Neutrophil (primary cell): ENCODE measurements at regions not wholly inside any gene's neighbourhood (a gene's known extent, or its start where the extent isn't known, plus 50 kb on each side); places are given as distances from the start of the nearest gene placed in this dataset.
"Not testable (repeated sequence)": the region's sequence is repeated elsewhere in the genome, so short reads cannot be mapped to it uniquely, and the experiment has no call there.

Experiments used
- H3K27ac ChIP-seq: fragments of 200-600 bp; sonication (generic); 2 replicates; pipeline ENCODE4 v1.5.1; 2016; ENCODE audit warnings: mild to moderate bottlenecking, moderate library complexity
- H3K27me3 ChIP-seq: fragments of 200-600 bp; sonication (generic); 2 replicates; pipeline ENCODE4 v1.6.0; 2016; ENCODE audit warnings: mild to moderate bottlenecking
- H3K36me3 ChIP-seq: fragments of 200-600 bp; sonication (generic); 2 replicates; pipeline ENCODE4 v1.5.1; 2017
- H3K4me1 ChIP-seq, 2 experiments: fragments of 200-600 bp in 1 of 2; sonication (generic) in 1 of 2; 1 replicate in 1 of 2; 2 replicates in 1 of 2; pipeline versions ENCODE4 v1.5.1 to v1.6.1; 2013 to 2016; ENCODE audit warnings: low read depth in 1 of 2, low read length in 1 of 2, mild to moderate bottlenecking in 1 of 2, moderate library complexity in 1 of 2; ENCODE audit not compliant: control insufficient read depth in 1 of 2, insufficient read depth in 1 of 2
- H3K4me3 ChIP-seq, 2 experiments: fragments of 200-600 bp in 1 of 2; sonication (generic) in 1 of 2; 1 replicate in 1 of 2; 2 replicates in 1 of 2; pipeline ENCODE4 v1.5.1; 2013 to 2016; ENCODE audit warnings: low read depth in 1 of 2, low read length in 1 of 2, mild to moderate bottlenecking in 1 of 2, moderate library complexity in 1 of 2
- H3K9me3 ChIP-seq: fragments of 200-600 bp; sonication (generic); 2 replicates; pipeline ENCODE4 v1.5.1; 2016
- CTCF ChIP-seq: fragments of 200-600 bp; sonication (generic); IDR thresholded peaks from 2 replicates; pipeline ENCODE4 v1.5.1; 2016; ENCODE audit warnings: antibody characterized with exemption

- no peaks in the 10 kb centered on the region for H3K9me3 ChIP-seq
- no peak overlapping the region for H3K4me3 ChIP-seq
- H3K4me1 ChIP-seq: no peaks in the 10 kb centered on the region
- no peak overlapping the region for H3K27ac ChIP-seq
- no peaks in the 10 kb centered on the region for H3K27me3 ChIP-seq
- H3K36me3 ChIP-seq: no peaks in the 10 kb centered on the region
- TF ChIP-seq CTCF: no peak
These were observed 1211.7 kb downstream of the TMEM121 start for GRCh38 chr14:106738075-106738474.

GRCh38 chr14:106738598-106739258, 1212.3 kb downstream of the TMEM121 start:
- not testable (repeated sequence) for H3K27ac ChIP-seq, H3K4me1 ChIP-seq, H3K36me3 ChIP-seq, H3K27me3 ChIP-seq, H3K9me3 ChIP-seq, H3K4me3 ChIP-seq

DNA sequence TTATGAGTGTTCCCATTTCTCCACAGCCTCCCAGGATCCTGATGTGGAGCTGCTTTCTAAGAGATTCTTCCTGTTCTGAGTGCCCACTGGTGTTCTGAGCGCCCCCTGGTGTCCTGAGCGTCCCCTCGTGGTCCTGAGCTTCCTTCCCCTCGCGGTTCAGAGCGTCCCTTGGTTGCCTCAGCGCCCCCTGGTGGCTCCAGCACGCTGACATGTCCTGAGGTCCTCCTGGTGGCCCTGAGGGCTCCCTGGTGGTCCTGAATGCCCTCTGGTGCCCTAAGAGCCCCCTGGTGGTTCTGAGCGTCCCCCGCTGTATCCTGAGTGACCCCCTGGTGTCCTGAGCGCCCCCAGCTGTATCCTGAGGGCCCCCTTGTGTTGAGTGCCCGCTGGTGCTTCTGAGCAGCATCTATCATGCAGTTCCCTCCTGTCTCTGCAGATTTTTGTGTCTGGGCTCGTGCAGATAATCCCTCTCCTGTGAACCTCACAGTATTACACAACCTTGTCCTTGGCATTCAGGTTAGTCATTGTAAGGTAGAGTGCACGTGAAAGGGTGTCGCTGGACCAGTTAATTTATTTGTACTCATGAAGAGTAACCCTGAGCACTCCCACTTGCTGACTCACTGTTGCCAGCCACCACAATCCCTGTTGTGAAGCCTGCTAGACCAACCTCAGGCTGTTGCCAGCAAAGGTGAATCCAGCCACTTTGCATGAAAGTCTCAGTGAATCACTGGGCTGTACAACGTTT, 1214.9 kb downstream of the TMEM121 start:
- not testable (repeated sequence) for H3K27ac ChIP-seq, H3K27me3 ChIP-seq, H3K4me1 ChIP-seq, H3K4me3 ChIP-seq, H3K36me3 ChIP-seq, H3K9me3 ChIP-seq

GRCh38 chr14:106745016-106745767, 1218.8 kb downstream of the TMEM121 start:
- not testable (repeated sequence) for H3K4me1 ChIP-seq, H3K27ac ChIP-seq, H3K27me3 ChIP-seq, H3K36me3 ChIP-seq, H3K9me3 ChIP-seq, H3K4me3 ChIP-seq

GRCh38 chr14:106750089-106750488, 1223.7 kb downstream of the TMEM121 start:
- H3K27me3 ChIP-seq, H3K4me3 ChIP-seq, H3K36me3 ChIP-seq, H3K9me3 ChIP-seq, H3K27ac ChIP-seq, H3K4me1 ChIP-seq: not testable (repeated sequence)

GRCh38 chr14:106753751-106754150, 1227.4 kb downstream of the TMEM121 start:
- not testable (repeated sequence) for H3K27ac ChIP-seq, H3K27me3 ChIP-seq, H3K4me1 ChIP-seq, H3K36me3 ChIP-seq, H3K9me3 ChIP-seq, H3K4me3 ChIP-seq

DNA sequence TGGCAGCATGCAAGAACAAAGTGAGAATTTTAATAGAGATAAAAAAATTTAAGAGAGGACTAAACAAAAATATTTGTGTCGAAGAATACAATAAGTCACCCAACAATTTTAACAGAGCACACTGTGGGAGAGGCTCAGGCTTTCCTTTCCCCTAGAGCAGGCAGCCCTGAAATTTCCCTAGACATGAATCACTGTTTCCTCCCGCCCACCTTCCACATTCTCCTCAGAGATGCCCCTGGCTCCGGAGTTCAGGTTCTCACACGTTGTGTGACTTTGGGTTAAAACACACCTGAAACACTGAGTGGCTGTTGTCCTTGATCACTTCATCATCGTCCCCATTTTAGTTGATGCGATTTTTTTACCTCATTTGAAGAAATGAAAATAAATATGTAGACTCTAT, 1231.1 kb downstream of the TMEM121 start:
- not testable (repeated sequence) for H3K27me3 ChIP-seq, H3K9me3 ChIP-seq, H3K36me3 ChIP-seq, H3K27ac ChIP-seq, H3K4me1 ChIP-seq, H3K4me3 ChIP-seq

DNA sequence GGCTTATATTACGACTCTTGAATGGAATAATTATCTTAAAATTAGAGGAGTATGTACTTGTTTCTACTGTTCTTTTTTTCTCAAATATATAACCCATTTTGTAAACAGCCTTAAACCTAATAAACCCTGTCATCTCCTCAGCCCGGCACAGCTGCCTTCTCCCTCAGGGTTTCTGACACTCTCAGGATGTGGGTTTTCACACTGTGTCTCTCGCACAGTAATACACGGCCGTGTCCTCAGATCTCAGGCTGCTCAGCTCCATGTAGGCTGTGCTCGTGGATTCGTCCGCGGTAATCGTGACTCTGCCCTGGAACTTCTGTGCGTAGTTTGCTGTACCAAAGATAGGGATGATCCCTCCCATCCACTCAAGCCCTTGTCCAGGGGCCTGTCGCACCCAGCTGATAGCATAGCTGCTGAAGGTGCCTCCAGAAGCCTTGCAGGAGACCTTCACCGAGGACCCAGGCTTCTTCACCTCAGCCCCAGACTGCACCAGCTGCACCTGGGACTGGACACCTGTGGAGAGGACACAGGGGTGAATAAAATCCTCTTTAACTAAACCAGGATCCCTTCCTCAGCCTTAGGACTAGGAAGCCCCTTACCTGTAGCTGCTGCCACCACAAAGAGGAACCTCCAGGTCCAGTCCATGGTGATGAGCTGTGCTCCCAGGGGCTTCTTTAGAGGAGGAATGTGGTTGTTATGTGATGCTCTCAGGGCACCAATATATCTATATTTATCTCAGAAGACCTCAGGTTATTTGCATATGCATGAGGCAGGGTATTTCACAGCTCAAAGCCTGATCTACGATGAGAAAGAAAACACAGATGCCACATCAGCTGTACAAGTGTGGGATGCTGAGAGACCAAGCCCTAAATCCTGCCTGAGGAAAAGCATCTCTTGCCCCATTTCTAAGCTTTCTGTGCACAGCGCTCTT, 1235.8 kb downstream of the TMEM121 start:
- not testable (repeated sequence) for H3K4me3 ChIP-seq, H3K4me1 ChIP-seq, H3K9me3 ChIP-seq, H3K27me3 ChIP-seq, H3K36me3 ChIP-seq, H3K27ac ChIP-seq

GRCh38 chr14:106764968-106765369, 1238.6 kb downstream of the TMEM121 start:
- H3K4me3 ChIP-seq, H3K27me3 ChIP-seq, H3K4me1 ChIP-seq, H3K27ac ChIP-seq, H3K36me3 ChIP-seq, H3K9me3 ChIP-seq: not testable (repeated sequence)
